Myocyte (in vitro differentiated cells): ENCODE measurements at regions not wholly inside any gene's neighbourhood (a gene's known extent, or its start where the extent isn't known, plus 50 kb on each side); places are given as distances from the start of the nearest gene placed in this dataset.
A peak's percentile ranks its signal among the peaks of the same experiment; 100 is the strongest.

Experiments
- DNase-seq: peaks from one replicate; pipeline ENCODE4 v3.0.0-alpha.2; 2012; ENCODE audit warnings: low read depth

DNA sequence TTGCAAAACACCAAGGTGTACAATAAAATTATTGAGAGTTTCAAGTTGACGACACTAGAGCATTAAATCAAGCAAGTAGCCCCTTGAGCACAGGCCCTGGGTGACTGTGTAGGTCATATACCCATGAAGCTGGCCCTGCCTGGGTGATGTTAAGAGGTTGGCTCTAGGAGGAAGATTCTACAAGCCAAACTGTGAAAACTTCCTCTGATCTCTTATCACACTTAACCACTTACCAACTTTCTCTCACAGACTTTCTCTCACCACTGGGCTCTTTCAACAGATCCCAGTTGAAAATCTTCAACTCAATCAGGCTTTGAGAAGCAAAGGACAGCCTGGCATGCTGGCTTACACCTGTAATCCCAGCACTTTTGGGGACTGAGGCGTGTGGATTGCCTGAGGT, 186.9 kb upstream of the BTG1 start:
- no peak for DNase-seq

DNA sequence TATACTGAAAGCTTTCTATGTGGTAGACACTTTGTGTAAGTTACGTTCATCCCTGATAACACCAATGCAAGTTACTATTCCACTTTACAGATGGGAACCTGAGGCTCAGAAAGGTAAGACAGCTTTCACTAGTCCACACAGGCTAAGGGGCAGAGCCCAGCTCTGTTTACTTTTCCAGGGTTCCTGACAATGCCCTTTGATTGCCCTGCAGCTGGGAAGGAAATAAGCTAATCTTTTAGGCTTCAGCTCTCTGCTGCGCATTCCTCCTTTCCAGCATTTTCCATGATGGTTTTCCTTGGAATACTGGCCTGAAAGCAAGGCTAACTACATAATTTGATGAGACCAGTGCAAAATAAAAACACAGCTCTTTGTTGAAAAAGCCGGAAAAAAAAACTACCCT, 185.7 kb upstream of the BTG1 start:
- DNase-seq: no peak

DNA sequence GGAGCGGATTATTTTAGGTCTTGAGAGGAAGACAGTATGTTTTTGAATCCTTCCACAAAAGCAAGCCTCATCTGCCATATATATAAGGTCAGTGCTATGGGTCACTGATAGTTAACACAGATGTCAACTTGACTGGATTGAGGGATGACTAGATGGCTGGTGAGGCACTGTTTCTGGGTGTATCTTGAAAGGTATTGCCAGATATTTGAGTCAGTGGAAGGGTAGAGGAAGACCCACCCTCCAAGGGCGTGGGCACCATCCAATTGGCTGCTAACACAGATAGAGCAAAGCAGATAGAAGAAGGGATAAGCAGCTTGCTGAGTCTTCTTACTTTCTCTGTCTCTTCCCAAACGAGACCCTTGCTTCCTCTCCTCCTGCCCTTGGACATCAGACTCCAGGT, 185.0 kb upstream of the BTG1 start:
- DNase-seq: no peak

- DNase-seq: no peak
Observed at GRCh38 chr12:92326877-92327276, 181.2 kb upstream of the BTG1 start.

DNA sequence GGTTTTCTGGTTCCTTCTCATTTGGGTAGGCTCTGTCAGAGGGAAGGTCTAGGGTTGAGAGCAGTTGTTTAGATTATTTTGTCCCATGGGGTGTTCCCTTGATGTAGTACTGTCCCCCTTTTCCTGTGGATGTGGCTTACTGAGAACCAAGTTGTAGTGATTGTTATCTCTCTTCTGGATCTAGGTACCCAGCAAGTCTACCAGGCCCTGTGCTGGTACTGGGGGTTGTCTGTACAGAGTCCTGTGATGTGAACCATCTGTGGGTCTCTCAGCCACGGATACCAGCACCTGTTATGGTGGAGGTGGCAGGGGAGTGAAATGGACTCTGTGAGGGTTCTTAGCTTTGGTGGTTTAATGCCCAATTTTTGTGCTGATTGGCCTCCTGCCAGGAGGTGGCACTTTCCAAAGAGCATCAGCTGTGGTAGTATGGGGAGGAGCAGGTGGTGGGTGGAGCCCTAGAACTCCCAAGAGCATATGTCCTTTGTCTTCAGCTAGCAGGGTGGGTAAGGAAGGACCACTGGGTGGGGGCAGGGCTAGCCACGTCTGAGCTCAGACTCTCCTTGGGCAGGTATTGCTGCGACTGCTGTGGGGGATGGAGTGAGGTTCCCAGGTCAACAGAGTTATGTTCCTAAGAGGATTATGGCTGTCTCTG, 179.3 kb upstream of the BTG1 start:
- DNase-seq: peak; percentile 51

DNA sequence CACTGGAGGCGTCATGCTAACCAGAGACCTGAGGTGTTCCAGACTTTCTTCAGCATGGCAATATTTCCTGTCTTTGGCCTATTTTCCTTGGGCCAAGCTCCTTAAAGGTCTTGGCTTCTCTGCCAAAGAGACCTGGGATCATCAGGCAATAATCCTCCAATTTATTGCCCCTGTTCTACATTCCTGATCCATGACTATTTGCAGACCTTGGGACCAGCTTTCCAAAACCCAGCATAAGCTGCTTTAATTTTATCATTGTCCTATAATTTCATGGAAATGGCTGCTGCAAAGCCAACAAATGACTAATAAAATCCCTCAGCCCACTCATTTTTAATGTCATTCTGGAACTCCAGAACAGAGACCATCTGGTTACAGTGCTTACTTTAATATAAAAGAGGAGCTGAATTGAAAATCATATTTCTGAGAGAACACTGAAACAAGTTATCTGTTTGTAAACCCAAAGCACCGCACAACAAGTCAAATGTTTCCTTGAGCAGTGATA, 166.9 kb upstream of the BTG1 start:
- no peak for DNase-seq

DNA sequence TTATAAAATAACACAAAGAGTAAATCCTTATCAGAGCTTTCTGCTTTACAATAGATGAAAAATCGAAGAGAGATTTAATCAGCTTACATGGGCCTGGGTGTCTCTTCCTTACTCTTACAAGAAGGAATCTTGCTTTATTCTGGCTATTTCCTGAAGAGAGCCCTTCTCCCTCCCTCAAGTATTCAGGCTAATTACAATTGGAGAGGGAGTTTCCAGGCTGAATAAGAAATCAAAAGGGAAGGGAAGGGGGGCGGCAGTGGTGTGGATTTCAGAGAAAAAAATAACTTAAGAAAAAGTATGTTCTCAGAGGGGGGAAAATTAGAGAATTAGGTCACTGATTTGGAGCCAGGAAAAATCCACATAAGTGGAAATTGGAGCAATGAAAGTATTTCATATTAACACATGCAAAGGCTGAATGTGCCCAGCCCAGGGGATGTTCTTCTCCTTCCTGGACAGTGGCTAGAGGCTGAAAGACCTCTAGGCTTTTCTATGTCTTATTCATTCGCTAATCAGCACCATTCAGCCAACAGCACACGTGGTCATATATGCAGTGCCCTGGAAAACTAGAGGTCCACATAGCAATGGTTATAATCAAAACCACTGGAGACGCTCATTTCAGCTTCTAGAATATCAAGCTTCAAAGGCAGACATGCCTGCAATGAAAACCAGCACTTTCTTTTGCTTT, 158.9 kb upstream of the BTG1 start:
- DNase-seq: no peak

DNA sequence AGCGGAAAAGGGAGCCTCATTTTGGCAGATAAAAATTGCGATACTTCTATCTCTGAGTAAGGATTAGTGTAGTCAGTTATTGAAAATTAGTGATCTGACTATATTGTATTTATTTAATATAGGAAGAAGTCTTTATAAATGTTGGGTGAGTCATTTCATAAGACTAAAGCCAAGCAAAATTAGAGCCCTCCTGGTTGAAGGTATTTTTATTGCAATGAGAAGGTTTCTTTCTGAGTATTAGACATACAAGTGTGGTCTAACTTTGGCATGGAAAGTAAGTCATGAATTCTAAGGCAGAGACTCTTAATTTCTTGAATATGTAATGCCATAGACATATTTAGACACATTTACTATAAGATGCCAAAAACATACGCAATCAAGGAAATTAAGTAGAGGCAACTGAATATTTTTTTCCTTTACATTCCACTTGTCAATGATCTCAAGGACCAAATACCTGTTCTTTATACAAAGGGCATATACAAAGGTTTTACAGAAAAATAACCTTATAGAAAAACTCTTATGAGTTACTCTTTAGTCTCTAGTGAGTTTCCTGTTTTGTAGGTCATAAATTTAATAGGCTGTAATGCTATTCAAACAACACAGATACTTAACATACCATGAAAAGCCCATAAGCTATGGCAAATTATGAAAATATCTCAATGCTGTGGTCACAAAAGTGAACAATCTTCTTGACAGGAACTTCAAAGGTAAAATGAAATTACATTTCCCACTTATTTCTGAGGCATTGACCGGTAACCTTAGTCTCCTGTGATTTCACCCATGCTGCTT, 156.6 kb upstream of the BTG1 start:
- DNase-seq: no peak

DNA sequence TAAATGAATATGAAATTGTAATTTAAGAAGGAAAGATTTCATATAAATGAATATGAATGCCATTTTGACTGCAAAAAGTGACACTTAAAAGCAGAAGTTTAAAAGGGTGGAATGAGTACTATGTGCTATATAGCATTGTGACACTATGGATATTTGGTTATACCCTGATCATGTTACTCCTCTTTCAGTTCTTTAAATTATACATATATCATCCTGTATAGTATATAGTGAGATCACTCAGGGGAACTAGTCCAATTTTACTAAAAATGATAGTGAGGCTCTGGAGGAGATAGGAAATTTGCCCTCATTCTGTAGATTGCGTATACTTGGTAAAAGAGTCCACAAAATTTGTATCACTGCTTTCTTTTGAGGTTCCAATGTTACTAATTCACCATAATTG, 155.7 kb upstream of the BTG1 start:
- no peak for DNase-seq

DNA sequence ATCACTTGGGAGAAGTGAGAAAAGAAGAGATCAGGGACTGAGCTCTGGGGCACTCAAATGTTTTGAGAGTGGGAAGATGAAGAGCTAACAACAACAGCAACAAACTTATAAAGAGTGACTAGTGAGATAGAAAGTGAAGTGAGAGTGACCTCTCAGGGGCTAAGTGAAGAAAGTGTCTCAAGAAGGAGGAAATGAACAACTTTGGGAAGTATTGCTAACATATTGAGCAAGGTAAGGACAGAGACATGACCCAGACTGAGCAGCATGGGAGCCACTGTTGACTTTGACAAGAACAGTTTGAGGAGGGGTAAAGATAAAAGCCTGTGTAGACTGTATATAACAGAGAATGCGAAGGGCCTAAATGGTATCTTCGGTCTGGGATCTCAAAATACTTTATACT, 155.1 kb upstream of the BTG1 start:
- no peak for DNase-seq

DNA sequence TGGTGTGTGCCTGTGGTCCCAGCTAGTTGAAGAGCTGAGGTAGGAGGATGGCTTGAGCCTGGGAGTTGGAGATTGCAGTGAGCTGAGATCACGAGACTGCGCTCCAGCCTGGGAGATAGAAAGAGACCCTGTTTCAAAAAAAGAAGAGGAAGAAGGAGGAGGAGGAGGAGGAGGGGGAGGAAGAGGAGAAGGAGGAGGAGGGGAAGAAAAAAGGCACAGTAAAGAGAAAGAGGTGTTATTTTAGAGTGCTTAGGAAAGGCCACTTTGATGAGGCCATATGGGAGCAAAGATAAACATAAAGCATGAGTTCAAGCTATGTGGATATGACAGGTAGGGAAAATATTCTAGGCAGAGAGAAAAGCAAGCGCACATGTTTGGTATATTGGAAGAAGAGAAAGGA, 154.1 kb upstream of the BTG1 start:
- DNase-seq: no peak

- DNase-seq: no peak
Observed at GRCh38 chr12:92299344-92299743, 153.7 kb upstream of the BTG1 start.

DNA sequence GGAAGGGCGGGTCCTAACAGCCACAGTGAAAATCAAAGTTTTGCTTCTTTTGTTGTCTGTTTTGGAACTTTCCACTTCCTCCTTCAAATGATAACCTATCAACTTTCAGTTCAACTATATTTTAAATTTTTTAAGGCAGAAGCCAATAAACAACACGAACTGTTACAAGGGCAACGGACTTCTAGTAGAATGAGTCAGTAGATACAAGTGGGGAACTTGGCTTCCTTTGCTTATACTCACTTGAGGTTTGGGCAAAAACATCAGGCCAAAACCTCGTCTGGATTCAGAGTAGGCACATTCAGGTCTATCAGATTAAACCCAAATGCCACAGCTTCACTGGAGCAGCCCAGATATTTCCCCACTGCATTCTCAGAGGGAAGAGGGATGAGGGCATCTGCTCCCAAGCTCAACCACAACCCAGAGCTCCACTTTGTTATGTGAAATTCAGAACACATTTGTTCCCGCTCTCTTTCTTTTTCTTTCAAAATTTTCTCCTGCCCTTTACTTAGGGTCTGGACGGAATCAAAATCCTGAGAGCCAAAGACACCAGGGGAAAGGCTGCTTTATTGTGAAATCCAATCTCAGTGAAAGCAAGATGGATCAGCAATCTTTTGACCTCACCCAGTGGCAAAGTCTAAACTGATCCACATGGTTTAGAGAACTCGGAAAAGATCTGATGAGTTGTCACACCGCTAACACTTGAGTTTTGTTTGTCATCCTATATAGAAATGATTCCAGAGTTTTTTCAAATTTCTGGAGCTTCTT, 152.5 kb upstream of the BTG1 start:
- DNase-seq: peak; percentile 94

DNA sequence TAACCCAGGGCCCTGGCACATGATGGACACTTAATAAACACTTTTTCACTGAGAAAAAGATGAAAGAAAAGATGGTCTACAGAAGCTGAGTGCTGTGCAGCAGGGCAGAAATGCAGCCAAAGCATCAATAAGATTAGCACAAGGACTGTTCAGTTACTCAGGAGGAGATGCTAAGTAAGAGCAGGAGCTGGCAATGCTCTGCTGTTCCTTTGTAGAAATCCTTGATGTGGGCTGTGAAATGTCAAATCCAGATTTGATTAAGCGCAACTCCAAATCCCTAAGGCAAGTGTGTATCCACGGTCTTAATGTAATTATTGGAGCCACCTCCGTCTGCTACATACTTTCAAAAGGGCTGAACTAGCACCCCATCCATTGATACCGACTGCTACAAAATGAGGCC, 151.8 kb upstream of the BTG1 start:
- DNase-seq: no peak

DNA sequence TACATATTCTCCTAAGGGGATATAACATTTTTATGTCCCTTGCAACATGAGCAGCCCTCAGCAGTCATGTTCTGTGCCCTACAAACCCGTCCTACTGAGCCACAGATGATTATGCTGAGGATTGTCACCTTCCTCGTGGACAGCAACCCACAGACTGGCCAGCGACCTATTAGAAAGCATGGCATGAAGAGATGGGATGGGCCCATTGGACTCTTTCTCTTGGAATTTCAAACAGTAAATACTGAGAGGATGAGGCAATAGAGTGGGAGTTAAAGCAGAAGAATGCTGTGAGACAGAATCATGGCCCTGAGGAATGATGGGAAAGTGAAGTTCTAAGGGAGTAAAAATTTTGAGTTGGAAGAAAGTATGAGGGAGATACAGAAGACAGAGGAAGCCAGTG, 149.9 kb upstream of the BTG1 start:
- peak; percentile 61 for DNase-seq

DNA sequence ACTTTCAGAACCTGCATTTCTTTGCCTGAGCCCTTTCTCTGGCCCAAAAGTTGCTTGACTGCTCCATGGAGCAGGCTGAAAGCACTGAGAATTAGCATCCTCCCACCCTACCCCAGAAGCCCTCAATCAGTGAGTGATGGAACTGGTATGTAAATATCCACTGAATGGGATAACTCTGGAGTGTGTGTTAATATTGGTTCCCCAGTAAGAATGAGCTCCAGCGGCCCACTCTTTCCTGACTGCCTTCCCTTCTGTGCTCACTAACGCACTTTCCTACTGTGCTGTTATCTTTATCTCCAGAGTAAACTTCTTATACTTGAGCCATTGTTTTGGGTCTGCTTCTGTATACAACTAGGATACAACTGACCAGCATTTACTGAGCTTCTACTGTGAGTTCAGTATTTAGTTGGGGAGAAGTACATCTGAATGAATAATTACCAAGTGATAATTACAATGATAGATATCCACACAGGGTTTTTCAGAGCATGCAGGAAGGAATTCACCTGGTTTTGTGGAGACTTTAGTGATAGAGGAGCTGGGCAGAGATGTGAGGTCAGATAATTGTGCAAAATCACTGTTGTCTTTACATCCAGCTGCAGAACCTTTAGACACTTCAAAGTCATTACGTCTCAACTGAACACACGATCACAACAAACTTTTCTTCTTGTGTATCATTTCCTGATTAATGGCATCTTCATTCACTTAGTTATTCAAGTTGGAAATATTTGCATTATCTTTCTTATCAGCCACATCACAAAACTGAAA, 149.2 kb upstream of the BTG1 start:
- no peak for DNase-seq

- no peak for DNase-seq
Observed at GRCh38 chr12:92292016-92292415, 146.4 kb upstream of the BTG1 start.

- no peak for DNase-seq
Observed at GRCh38 chr12:92290886-92291285, 145.2 kb upstream of the BTG1 start.

- peak; percentile 85 for DNase-seq
Observed at GRCh38 chr12:92290350-92290695, 144.7 kb upstream of the BTG1 start.

- peak; percentile 39 for DNase-seq
Observed at GRCh38 chr12:92289629-92290349, 144.1 kb upstream of the BTG1 start.
